Fibroblast of skin of right biceps (primary cell): ENCODE measurements at regions not wholly inside any gene's neighbourhood (a gene's known extent, or its start where the extent isn't known, plus 50 kb on each side); places are given as distances from the start of the nearest gene placed in this dataset.
"Not testable (repeated sequence)": the region's sequence is repeated elsewhere in the genome, so short reads cannot be mapped to it uniquely, and the experiment has no call there.

Source experiments
- DNase-seq: peaks from one replicate; pipeline ENCODE4 v3.0.0-alpha.2; 2013

GRCh38 chr1:233722212-233722979, 108.5 kb downstream of the KCNK1 start:
- no peak for DNase-seq

DNA sequence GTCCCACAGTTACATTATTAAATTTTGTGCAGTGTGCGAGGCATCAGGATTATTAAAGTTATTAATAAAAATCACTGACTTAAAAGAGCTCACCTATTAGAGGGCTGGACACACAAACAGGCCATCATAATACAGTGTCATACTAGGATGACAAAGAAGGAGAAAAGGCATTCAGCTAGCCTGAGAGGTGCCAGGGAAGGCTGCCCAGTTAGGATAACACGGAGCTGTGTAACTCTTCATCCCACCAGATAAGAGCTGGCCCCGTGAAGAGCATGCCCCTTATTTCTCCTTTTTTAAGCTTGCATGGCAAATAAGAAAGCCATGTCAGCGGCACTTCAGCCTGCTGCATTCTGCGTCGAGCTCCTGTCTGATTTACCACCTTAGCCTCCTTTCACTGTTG, 109.5 kb downstream of the KCNK1 start:
- DNase-seq = no peak

DNA sequence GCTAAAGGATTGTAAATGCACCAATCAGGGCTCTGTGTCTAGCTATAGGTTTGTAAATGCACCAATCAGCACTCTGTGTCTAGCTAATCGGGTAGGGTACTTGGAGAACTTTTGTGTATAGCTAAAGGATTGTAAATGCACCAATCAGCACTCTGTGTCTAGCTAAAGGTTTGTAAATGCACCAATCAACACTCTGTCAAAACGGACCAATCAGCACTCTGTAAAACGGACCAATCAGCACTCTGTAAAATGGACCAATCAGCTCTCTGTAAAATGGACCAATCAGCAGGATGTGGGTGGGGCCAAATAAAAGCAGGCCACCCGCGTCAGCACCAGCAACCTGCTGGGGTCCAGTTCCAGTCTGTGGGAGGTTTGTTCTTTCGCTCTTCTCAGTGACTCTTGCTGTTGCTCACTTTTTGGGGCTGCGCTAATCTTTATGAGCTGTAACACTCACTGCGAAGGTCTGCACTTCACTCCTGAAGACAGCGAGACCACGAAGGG, 110.3 kb downstream of the KCNK1 start:
- not testable (repeated sequence) for DNase-seq

DNA sequence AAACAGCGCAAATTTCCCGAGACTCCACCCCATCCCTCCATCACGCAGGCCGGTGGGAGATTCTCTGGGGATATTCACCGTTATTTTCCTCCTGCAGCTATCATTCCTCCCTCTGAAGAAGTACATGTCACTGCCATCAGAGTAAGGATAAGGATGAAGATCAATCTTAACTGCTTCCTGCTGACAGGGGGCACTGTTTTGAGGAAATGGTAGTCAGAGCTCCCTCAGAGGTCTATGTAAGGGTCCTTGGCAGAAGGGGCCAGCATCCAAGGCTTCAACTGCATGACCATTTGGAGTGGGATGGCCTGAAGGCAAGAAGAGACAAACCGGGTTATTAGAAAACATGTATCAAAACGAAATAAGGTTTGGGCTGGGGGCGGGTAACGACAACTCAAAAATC, 111.5 kb downstream of the KCNK1 start:
- no peak for DNase-seq

GRCh38 chr1:233728721-233729120, 114.8 kb downstream of the KCNK1 start:
- DNase-seq = no peak

DNA sequence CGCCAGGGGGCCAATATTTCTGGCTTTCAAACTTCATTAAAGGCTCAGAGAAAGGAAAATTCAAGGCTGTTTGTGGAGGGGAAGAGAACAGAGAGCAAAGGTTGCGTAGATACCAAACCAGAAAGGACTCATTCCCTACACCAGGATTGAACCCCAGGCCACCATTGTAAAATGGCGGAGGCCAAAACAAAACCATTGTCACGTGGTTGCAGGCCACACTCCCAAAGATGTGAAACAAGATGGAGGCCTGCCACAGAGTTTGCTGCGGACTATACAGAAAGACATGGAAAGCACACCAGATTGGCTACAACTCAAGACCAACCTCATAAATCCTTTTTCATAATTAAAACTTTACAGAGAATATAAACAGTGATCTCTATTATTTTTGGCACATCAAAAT, 116.5 kb downstream of the KCNK1 start:
- no peak for DNase-seq

DNA sequence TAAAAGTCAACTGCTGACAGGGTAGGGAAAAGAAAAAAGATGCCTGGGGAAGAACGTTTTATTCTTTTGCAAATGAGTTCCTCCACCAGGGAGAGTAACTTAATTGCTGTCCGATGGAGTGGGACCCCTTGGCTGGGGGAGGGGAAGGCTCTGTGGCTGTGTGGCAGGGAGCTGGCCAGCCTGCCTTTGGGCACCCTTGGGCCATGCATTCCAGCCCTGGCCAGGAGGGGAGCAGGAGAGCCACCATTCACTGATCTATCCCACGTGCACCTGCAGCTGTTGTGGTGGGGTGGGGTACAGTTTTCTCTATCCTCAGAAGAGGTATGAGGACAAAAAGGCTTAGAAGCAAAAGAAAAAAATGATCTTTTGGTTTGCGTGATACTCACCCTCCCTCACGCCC, 116.9 kb downstream of the KCNK1 start:
- no peak for DNase-seq

DNA sequence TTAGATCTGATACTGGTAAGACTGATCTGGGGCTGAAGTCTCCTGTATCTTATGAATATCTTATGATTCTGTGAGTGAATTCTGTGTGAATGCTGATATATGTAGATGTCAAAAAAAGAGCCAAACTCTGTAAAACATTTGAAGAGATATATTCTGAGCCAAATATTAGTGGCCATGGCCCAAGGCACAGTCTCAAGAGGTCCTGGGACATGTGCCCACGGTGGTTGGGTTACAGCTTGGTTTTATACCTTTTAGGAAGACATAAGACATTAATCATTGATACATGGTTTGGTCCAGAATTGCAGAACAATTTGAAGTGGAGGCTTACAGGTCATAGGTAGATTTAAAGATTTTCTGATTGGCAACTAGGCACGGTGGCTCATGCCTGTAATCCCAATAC, 118.3 kb downstream of the KCNK1 start:
- DNase-seq = no peak

DNA sequence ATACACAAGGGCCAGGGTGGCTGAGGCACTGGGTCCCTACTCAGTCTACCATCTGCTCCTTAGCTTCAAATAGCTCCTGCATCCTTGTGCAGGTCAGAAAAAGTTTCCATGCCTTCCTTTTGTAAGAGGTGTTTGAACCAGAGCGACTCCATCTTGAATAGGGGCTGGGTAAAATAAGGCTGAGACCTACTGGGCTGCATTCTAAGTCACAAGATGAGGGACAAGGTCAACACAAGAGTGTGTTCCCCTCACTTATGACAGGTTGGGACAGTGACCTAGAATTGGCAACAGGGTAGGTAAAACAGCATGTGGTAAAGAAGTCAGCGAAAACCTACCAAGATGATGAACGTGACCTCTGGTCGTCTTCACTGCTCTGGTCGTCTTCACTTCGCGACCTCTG, 120.5 kb downstream of the KCNK1 start:
- DNase-seq = no peak

DNA sequence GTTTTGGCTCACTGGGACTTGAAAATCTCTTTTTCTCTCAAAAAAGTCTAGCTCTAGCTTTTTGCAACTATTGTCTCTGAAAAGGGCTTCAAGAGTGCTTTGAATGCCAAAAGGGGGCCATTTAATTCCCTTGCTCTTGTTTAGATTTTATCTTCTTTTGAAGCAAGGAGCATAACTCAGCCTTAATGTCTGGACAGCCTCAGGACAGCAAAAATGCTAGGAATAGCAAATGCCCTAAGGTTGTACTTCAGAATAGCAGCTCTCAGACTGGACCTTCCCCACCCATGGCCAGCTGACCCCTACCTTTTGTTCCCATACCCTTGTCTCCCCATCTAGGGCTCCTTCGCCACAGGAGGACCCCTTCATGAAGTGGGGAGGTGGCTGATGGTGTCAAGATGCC, 121.4 kb downstream of the KCNK1 start:
- DNase-seq = no peak

DNA sequence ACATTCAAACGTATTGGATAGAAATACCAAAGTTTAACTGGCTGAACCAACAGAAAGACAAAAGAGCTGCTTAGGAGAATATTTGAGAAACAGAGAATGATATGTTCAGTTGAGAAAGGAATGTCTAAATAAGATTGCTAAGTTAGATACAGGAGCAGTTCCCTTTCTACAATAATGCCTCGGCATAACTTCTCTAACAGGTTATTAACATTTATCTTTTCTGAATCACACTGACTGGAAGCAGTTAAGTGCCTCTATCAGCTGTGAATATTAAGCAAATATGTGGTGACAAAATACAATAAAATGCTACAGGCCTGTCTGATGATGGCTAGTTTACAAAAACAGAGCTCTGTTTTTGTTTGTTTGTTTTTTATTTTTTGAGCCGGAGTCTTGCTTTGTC, 121.9 kb downstream of the KCNK1 start:
- no peak for DNase-seq

DNA sequence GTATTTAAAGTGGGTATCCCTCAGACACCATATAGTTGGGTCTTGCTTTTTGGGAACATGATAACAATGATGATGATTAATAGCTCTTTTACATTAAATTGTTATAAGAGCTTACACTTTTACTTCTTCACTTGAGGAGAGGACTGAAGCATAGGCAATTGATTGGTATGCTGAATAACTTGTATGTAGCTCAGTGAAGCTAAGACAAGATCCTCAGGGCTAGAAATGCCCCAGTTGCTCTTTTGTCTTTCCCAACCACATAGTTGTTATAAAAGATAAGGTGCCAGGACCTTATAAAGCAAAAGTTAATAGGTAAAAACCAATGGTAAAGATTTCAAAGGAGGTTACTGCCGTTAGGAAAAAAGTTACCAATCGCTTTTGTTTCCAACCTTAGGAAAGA, 123.4 kb downstream of the KCNK1 start:
- DNase-seq = no peak

DNA sequence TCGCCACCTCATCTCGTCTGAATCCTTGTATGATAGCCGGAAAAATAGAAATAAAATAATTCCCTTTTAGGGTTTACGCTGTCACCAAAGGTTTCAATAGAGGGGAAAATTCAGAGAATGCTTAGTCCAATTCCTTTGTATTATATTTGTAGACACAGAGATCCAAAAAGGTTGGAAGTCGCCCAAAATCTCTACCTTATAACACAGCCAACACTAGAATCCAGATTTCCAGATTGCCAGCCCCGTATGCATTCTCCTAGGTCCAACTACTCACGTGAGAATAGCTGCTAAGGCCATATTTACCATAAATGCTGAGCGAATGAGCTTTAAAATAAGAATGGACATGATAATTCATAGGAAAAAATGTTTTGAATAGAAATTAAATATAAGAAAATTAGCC, 124.5 kb downstream of the KCNK1 start:
- DNase-seq = no peak

DNA sequence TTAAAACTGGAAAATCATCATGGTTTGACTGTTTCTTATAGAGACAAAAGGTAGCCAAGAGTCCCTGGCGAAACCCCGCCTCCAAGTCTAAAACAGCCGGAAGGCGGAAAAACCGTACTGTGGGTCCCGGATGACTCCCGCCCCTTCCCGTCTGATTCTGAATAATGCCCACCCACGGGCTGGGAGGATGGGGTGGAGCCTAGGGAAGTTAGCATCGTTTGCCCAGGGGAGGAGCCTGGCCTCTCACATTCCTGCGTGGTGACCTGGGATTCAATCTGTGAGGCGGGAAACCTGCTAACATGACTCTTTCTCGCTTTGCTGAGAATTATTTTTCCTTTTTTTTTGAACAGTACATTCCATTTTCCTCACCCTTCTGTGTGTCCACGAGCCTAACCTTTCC, 124.9 kb downstream of the KCNK1 start:
- no peak for DNase-seq

DNA sequence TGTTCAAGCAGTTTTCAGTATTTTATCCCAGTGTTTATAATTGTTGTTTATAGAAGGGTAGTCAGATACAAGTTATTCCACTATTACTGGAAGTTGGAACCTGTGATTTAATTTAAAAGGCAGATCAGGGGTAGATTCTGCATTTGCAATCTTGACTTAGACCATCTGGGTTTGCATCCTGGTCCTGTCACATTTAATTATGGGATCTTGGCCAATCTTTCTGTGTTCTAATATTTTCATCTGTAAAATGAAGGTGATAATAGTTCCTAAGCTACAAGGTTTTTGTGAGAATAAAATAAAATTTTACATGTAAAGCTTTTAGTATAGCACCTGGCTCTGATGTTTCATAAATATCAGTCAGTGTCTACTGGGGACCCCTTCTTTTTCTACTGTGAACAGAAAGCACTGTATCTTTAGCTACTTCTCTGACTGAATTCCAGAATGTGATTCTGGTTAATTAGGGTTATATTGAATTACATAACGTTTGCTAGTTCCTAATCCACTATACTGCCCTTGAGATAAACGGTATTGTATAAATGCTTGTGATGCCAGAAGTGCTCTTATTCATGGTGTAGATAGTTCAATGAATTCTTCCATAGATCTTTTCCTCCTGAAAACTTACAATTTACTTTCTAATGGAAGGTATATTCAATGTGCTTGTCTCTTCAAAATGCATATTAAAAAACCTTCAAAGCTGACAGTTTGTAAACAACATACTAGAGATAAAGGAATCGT, 131.0 kb downstream of the KCNK1 start:
- no peak for DNase-seq

GRCh38 chr1:233750139-233750538, 136.2 kb downstream of the KCNK1 start:
- no peak for DNase-seq

GRCh38 chr1:233759665-233760064, 144.8 kb upstream of the SLC35F3 start:
- DNase-seq = no peak

GRCh38 chr1:233764304-233764703, 140.2 kb upstream of the SLC35F3 start:
- DNase-seq = not testable (repeated sequence)

GRCh38 chr1:233777566-233777965, 126.9 kb upstream of the SLC35F3 start:
- DNase-seq = no peak

- DNase-seq = no peak
These were observed 124.4 kb upstream of the SLC35F3 start for GRCh38 chr1:233780049-233780448.

GRCh38 chr1:233782937-233783586, 121.4 kb upstream of the SLC35F3 start:
- DNase-seq = no peak

GRCh38 chr1:233787599-233787998, 116.9 kb upstream of the SLC35F3 start:
- DNase-seq = no peak

- no peak for DNase-seq
These were observed 115.8 kb upstream of the SLC35F3 start for GRCh38 chr1:233788687-233789086.

DNA sequence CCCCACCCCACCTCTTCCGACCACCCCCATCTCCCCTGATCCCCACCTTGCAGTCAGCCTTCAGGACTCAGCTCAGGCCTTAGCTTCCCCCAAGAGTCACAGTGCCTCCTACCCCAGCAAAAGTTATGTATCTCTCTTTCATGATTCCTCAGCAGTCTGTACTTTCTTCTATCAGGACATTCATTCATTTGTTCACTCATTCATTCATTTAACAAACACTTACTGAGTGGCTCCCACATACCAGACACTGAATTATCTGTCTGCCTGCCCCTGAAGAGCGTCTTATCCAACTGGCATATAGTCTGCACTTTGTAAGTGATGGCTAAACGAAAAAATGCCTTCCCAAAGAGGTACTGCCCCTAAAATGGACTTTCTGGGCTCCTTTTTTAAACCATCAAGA, 114.4 kb upstream of the SLC35F3 start:
- DNase-seq = no peak
